AG04450 (cell line): ENCODE measurements at regions not wholly inside any gene's neighbourhood (a gene's known extent, or its start where the extent isn't known, plus 50 kb on each side); places are given as distances from the start of the nearest gene placed in this dataset.

ENCODE experiments used
- CTCF ChIA-PET: fragments of 300-600, 350-600 bp; formaldehyde crosslinking; extraction: SDS; loops from one replicate; lab custom pipeline; 2022; ENCODE audit warnings: antibody characterized with exemption, inconsistent platforms; lab: Charles Lee
- POLR2A ChIA-PET: fragments of 350-600 bp; formaldehyde crosslinking; extraction: SDS; loops from one replicate; lab custom pipeline; 2021; ENCODE audit warnings: antibody characterized with exemption, inconsistent platforms; lab: Yijun Ruan, JAX
- DNase-seq: peaks from one replicate; pipeline ENCODE4 v3.0.0-alpha.2; 2011; ENCODE audit warnings: low read depth, low spot score
- H3K27ac ChIP-seq: one replicate; pipeline ENCODE4 v1.5.1; 2012; ENCODE audit warnings: low read depth, low read length, control low read depth
- H3K27me3 ChIP-seq: one replicate; pipeline ENCODE4 v1.6.0; 2012; ENCODE audit warnings: low read length; ENCODE audit not compliant: control insufficient read depth, insufficient read depth
- H3K4me3 ChIP-seq: 2 replicates; pipeline ENCODE4 v1.5.1; 2011; ENCODE audit warnings: mild to moderate bottlenecking, low read depth, low read length, control low read depth
- H3K9me3 ChIP-seq: 2 replicates; pipeline ENCODE4 v1.5.1; 2012; ENCODE audit warnings: low read length; ENCODE audit not compliant: control insufficient read depth, insufficient read depth
- CTCF ChIP-seq: IDR thresholded peaks from 2 replicates; pipeline ENCODE4 v1.5.1; 2011; ENCODE audit warnings: low read depth, low read length, control low read depth, inconsistent platforms

DNA sequence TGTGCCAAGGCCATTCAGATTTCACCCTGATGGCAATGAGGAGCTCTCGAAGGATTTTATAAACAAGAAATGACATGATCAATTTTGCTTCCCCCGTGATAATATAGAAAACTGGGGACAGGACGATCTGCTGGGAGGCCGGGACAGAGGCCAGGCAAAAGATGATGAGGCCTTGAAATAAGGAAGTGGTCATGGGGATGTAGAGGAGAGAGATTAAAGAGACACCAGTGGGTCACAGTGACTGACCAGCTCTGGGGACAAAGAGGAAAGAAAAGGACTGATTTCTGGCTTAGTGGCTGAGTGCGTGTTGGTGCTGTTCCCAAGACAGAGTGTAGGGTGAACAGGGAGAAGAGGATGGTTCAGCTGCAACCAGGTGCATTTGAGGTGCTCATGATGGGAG, 68.7 kb upstream of the FLT1 start:
- Histone ChIP-seq H3K27ac (no peak overlapping the region), H3K4me3 (no peak overlapping the region), H3K9me3 (no peaks in the 10 kb centered on the region), H3K27me3 (no peaks in the 10 kb centered on the region)
- no peak for DNase-seq
- CTCF ChIA-PET: no interaction called here
- no peak for TF ChIP-seq CTCF
- POLR2A ChIA-PET: no interaction called here

- ChIA-PET POLR2A (no interaction called here), CTCF (no interaction called here)
- Histone ChIP-seq H3K4me3 (no peak overlapping the region), H3K9me3 (no peaks in the 10 kb centered on the region), H3K27me3 (no peaks in the 10 kb centered on the region), H3K27ac (no peak overlapping the region)
- DNase-seq: no peak
- TF ChIP-seq CTCF: no peak
Observed at GRCh38 chr13:28560612-28561011, 65.7 kb upstream of the FLT1 start.

DNA sequence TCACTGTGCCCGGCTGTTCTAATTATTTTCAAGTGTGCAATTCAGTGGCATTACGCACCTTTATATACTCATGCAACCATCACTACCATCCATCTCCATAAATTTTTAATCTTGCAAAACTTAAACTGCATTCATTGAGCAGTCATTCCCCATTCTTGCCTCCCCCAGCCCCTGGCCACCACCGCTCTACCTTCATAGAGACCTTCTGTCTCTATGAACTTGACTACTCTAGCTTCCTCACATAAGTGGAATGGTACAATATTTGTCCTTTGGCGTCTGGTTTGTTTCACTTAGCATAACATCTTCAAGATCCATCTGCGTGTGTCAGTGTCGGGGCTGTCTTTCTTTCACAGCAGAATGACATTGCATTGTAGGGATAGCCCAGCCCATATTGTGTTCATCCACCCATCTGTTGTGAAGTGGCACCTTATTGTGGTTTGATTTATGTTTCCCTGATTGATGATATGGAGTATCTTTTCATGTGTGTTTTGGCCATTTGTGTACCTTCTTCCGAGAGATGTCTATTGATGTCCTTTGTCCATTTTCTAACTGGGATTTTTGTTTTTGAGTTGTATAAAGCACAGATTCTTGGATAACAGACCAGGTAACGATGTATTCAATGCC, 64.8 kb upstream of the FLT1 start:
- ChIA-PET POLR2A (no interaction called here), CTCF (no interaction called here)
- no peak for DNase-seq
- H3K27ac ChIP-seq: no peak overlapping the region
- no peaks in the 10 kb centered on the region for H3K27me3 ChIP-seq
- no peaks in the 10 kb centered on the region for H3K9me3 ChIP-seq
- H3K4me3 ChIP-seq: no peak overlapping the region
- no peak for TF ChIP-seq CTCF

- peak overlapping the region; percentile 95 for H3K27ac ChIP-seq
- ChIA-PET POLR2A (no interaction called here), CTCF (no interaction called here)
- TF ChIP-seq CTCF: no peak
- H3K27me3 ChIP-seq: no peaks in the 10 kb centered on the region
- H3K9me3 ChIP-seq: no peaks in the 10 kb centered on the region
- H3K4me3 ChIP-seq: 0 out of 2 replicates have a peak overlapping the region, but pooled peaks have one; percentile 2
- no peak for DNase-seq
Observed at GRCh38 chr13:28558567-28558966, 63.6 kb upstream of the FLT1 start.

DNA sequence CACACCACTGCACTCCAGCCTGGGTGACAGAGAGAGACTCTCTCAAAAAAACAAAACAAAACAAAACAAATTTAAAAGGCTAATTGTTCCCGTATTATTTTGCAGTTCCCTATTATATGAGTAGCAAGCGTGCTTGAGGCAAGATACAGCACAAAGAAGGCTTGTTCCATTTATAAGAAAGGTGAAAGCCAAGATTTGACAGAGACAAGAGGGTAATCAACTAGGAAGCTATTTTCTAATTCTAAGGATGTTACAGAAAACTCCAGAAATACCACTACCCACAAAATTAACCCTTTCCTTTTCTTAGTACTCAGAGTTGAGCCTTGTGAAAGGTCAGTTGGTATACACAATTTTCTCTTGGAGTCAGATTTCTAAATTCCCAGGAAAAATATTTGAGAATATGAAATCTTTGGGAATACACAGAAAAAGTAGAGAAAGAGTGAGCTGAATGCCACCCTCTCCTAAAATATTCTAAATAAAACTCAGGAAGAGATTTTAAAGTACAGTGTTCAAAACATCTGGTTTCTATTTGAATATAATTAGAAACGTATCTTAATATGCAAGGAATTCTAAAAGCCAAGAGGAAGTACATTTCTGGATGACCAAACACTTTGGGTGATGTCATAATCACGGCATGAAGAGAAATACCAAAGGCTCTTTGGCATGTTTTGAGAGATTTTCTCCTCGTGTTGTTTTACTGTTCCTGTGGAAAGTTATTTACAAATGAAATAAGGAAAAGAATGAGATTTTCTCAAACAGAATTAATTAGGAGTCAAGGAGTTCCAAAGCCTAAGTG, 63.0 kb upstream of the FLT1 start:
- H3K9me3 ChIP-seq: no peaks in the 10 kb centered on the region
- no peaks in the 10 kb centered on the region for H3K27me3 ChIP-seq
- peak; percentile 80 for DNase-seq
- POLR2A ChIA-PET: no interaction called here
- CTCF ChIA-PET: no interaction called here
- peak overlapping the region; percentile 95 for H3K27ac ChIP-seq
- H3K4me3 ChIP-seq: 0 out of 2 replicates have a peak overlapping the region, but pooled peaks have one; percentile 2
- TF ChIP-seq CTCF: no peak
